Trophoblast cell (in vitro differentiated cells and primary cell): ENCODE measurements at regions not wholly inside any gene's neighbourhood (a gene's known extent, or its start where the extent isn't known, plus 50 kb on each side); places are given as distances from the start of the nearest gene placed in this dataset.

Experiments
- DNase-seq, 2 donors: peaks; one replicate each; pipeline ENCODE4 v3.0.0-alpha.2; 2016
- H2AFZ ChIP-seq: 2 replicates; pipeline ENCODE4 v1.6.1; 2013; ENCODE audit warnings: low read length, moderate library complexity, mild to moderate bottlenecking; ENCODE audit not compliant: insufficient read depth, poor library complexity
- H2AK5ac ChIP-seq: 2 replicates; pipeline ENCODE4 v1.6.1; 2013; ENCODE audit warnings: mild to moderate bottlenecking, low read length
- H2BK120ac ChIP-seq: 2 replicates; pipeline ENCODE4 v1.6.1; 2013; ENCODE audit warnings: low read length, mild to moderate bottlenecking, moderate library complexity; ENCODE audit not compliant: insufficient read depth, poor library complexity
- H2BK12ac ChIP-seq: 2 replicates; pipeline ENCODE4 v1.6.1; 2013; ENCODE audit warnings: mild to moderate bottlenecking, low read length, moderate library complexity
- H2BK5ac ChIP-seq: 2 replicates; pipeline ENCODE4 v1.6.1; 2013; ENCODE audit warnings: low read length, low read depth, moderate library complexity, mild to moderate bottlenecking; ENCODE audit not compliant: poor library complexity
- H3K14ac ChIP-seq: 2 replicates; pipeline ENCODE4 v1.6.1; 2013; ENCODE audit warnings: mild to moderate bottlenecking, low read length
- H3K18ac ChIP-seq: 2 replicates; pipeline ENCODE4 v1.6.1; 2013; ENCODE audit warnings: mild to moderate bottlenecking, low read length
- H3K23ac ChIP-seq: 2 replicates; pipeline ENCODE4 v1.6.1; 2013; ENCODE audit warnings: low read length
- H3K27ac ChIP-seq: 2 replicates; pipeline ENCODE4 v1.5.1; 2013; ENCODE audit warnings: low read depth, mild to moderate bottlenecking, inconsistent platforms, low read length, moderate library complexity
- H3K27me3 ChIP-seq: 2 replicates; pipeline ENCODE4 v1.6.1; 2013; ENCODE audit warnings: inconsistent platforms, mild to moderate bottlenecking, low read length, moderate library complexity; ENCODE audit not compliant: insufficient read depth
- H3K36me3 ChIP-seq, 2 experiments: 1 replicate in 1 of 2; 2 replicates in 1 of 2; pipeline ENCODE4 v1.6.1; 2013; ENCODE audit warnings: low read length in 2 of 2, mild to moderate bottlenecking in 2 of 2, moderate library complexity in 1 of 2; ENCODE audit not compliant: insufficient read depth in 2 of 2, control insufficient read depth in 1 of 2
- H3K4ac ChIP-seq: 2 replicates; pipeline ENCODE4 v1.6.1; 2013; ENCODE audit warnings: low read depth, mild to moderate bottlenecking, low read length, moderate library complexity
- H3K4me1 ChIP-seq, 2 experiments: 1 replicate in 1 of 2; 2 replicates in 1 of 2; pipeline ENCODE4 v1.6.1; 2013; ENCODE audit warnings: low read length in 2 of 2, mild to moderate bottlenecking in 2 of 2, moderate library complexity in 1 of 2; ENCODE audit not compliant: insufficient read depth in 2 of 2, control insufficient read depth in 1 of 2
- H3K4me2 ChIP-seq: 2 replicates; pipeline ENCODE4 v1.6.1; 2013; ENCODE audit warnings: inconsistent platforms, mild to moderate bottlenecking, low read length, moderate library complexity
- H3K4me3 ChIP-seq: 2 replicates; pipeline ENCODE4 v1.5.1; 2013; ENCODE audit warnings: mild to moderate bottlenecking, low read depth, low read length, inconsistent platforms
- H3K79me1 ChIP-seq: one replicate; pipeline ENCODE4 v1.6.1; 2013; ENCODE audit warnings: low read length
- H3K79me2 ChIP-seq: 2 replicates; pipeline ENCODE4 v1.6.1; 2013; ENCODE audit warnings: low read length, mild to moderate bottlenecking; ENCODE audit not compliant: control insufficient read depth, insufficient read depth, poor library complexity
- H3K9ac ChIP-seq: 2 replicates; pipeline ENCODE4 v1.6.1; 2013; ENCODE audit warnings: mild to moderate bottlenecking, low read length
- H3K9me3 ChIP-seq: 2 replicates; pipeline ENCODE4 v1.6.1; 2013; ENCODE audit warnings: low read depth, mild to moderate bottlenecking, control low read depth, inconsistent platforms, low read length; ENCODE audit not compliant: insufficient read depth
- H4K12ac ChIP-seq: 2 replicates; pipeline ENCODE4 v1.6.1; 2013; ENCODE audit warnings: low read depth, mild to moderate bottlenecking, low read length, moderate library complexity
- H4K8ac ChIP-seq: 2 replicates; pipeline ENCODE4 v1.6.1; 2013; ENCODE audit warnings: low read depth, mild to moderate bottlenecking, low read length, moderate library complexity
- H4K91ac ChIP-seq: one replicate; pipeline ENCODE4 v1.6.1; 2013; ENCODE audit warnings: low read depth, mild to moderate bottlenecking, low read length, moderate library complexity
- WGBS: extraction: QIAGEN DNeasy Blood & Tissue Kit; methylation state at CpG from one replicate; pipeline ENCODE4 v1.1.7; 2013; ENCODE audit warnings: missing lambda C conversion rate; ENCODE audit not compliant: insufficient read length, insufficient coverage; ENCODE audit errors: extremely low coverage; 5-methylcytosine and 5-hydroxymethylcytosine counted together

DNA sequence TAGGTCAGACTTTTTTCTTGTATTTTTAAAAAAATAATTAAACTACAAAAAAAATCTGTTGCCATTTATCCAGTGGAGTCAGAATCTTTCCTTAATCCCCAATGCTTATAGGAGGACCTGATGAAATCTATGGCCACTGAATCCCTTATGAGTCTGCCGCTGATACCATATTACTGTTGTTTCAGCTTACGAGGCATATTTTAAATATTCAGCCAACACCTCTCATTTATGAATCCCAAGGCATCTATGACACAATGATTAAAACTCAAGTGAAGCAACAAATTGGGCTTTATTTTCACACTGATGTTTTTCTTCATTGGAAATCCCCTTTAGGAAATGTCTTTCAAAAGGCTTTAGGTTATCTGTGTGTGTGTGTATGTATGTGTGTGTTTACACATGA, 137.8 kb upstream of the PUDP start:
- Histone ChIP-seq H3K4me2 (no peak overlapping the region), H2AFZ (no peak overlapping the region), H4K12ac (no peak overlapping the region), H3K9me3 (no peaks in the 10 kb centered on the region), H3K27me3 (no peaks in the 10 kb centered on the region), H3K14ac (no peak overlapping the region), H4K8ac (no peak overlapping the region), H3K4me1 (no peaks in the 10 kb centered on the region), H3K79me2 (no peaks in the 10 kb centered on the region), H3K23ac (no peak overlapping the region), H3K4ac (no peak overlapping the region), H4K91ac (no peak overlapping the region), H2AK5ac (no peak overlapping the region), H3K4me3 (no peak overlapping the region), H2BK5ac (no peak overlapping the region), H3K36me3 (peaks cover 0 to 2% of the 10 kb centered on the region in 2 experiments), H3K9ac (no peak overlapping the region), H3K27ac (no peak overlapping the region), H3K79me1 (no peaks in the 10 kb centered on the region), H2BK120ac (no peak overlapping the region), H2BK12ac (no peak overlapping the region), H3K18ac (no peak overlapping the region)
- no CpG with 5 or more reads among the region's 2 CpGs for WGBS
- no peak for DNase-seq

DNA sequence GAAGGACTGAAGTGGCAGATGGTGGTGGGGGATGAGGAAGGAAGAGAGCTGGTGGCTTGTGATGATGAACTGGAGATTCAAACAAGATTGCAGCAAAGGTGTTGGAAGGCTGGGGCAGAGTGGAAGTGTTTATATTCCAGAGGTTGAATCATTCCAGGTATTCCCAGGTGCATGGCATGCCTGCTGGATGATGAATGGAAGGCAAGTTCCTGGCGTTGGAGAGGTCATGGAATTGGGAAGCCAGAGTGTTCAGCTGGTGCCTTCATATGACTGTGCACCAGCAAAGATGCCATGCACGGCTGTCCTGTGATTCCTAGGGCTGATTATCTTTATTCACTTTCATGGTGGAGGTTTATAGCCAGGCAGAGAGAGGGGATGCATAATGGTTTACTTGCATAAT, 135.8 kb upstream of the PUDP start:
- WGBS: no CpG with 5 or more reads among the region's 2 CpGs
- H3K36me3 ChIP-seq: no peaks in the 10 kb centered on the region

DNA sequence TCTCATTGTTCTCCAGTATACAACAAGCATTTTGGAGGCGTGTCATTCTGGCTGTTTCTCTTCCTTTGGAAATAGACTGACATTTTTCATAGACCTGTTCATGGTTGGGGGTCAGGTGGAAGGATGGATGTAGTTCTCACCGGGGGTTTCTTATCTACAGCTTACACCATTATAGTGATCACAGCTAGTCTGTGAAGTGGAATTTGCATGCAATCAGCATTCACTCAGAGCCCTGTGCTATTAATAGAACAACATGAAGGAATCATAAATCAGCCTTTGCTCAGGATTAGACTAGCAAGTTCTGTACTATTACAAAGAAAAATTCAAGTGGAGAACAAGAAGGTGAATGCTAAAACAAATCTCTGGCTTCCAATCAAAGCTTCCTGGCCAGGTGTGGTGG, 132.6 kb upstream of the PUDP start:
- no peak overlapping the region for H2BK120ac ChIP-seq
- H3K23ac ChIP-seq: no peak overlapping the region
- no peaks in the 10 kb centered on the region for H3K9me3 ChIP-seq
- no peak overlapping the region for H3K14ac ChIP-seq
- no peak overlapping the region for H3K18ac ChIP-seq
- H3K9ac ChIP-seq: no peak overlapping the region
- H2AK5ac ChIP-seq: no peak overlapping the region
- H3K79me1 ChIP-seq: no peaks in the 10 kb centered on the region
- H4K8ac ChIP-seq: no peak overlapping the region
- no peak overlapping the region for H2BK12ac ChIP-seq
- no peaks in the 10 kb centered on the region for H3K27me3 ChIP-seq
- no peak overlapping the region for H2BK5ac ChIP-seq
- H3K4me2 ChIP-seq: no peak overlapping the region
- H3K4me3 ChIP-seq: no peak overlapping the region
- no CpG with 5 or more reads among the region's 2 CpGs for WGBS
- no peak overlapping the region for H2AFZ ChIP-seq
- H3K27ac ChIP-seq: no peak overlapping the region
- no peaks in the 10 kb centered on the region for H3K36me3 ChIP-seq
- H4K91ac ChIP-seq: no peak overlapping the region
- DNase-seq: no peak
- no peaks in the 10 kb centered on the region for H3K4me1 ChIP-seq
- H4K12ac ChIP-seq: no peak overlapping the region
- no peak overlapping the region for H3K4ac ChIP-seq
- no peaks in the 10 kb centered on the region for H3K79me2 ChIP-seq

More for the DNA sequence above, 135.8 kb upstream of the PUDP start:
- Histone ChIP-seq H4K91ac (no peak overlapping the region), H4K8ac (no peak overlapping the region), H2AK5ac (no peak overlapping the region), H3K4ac (no peak overlapping the region), H3K4me1 (no peaks in the 10 kb centered on the region), H3K79me1 (no peaks in the 10 kb centered on the region), H3K9me3 (no peaks in the 10 kb centered on the region), H2BK5ac (no peak overlapping the region), H3K79me2 (no peaks in the 10 kb centered on the region), H4K12ac (no peak overlapping the region), H2BK120ac (no peak overlapping the region), H3K4me3 (no peak overlapping the region), H2AFZ (no peak overlapping the region), H3K9ac (no peak overlapping the region), H3K4me2 (no peak overlapping the region), H3K14ac (no peak overlapping the region), H3K27ac (no peak overlapping the region), H3K23ac (no peak overlapping the region), H3K27me3 (no peaks in the 10 kb centered on the region), H3K18ac (no peak overlapping the region), H2BK12ac (no peak overlapping the region)
- peak; percentile 62 to 75 for DNase-seq

DNA sequence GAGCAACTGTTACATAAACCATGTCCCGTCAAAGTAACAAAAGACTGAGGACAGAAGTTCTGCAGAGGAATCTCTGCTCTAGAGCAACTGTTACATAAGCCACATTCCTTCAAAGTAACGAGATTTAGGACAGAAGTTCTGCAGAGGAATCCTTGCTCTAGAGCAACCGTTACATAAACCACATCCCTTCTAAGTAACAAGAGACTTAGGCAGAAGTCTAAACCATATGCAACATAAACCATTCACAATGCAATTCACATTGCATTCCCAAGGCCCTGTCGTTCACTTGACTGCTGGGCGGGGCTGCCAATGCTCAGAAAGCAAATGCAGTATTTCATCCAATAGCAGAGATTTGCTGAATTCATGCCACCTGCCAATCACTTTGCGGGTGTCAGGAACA, 124.4 kb upstream of the PUDP start:
- Histone ChIP-seq H3K9me3 (no peaks in the 10 kb centered on the region), H3K36me3 (no peaks in the 10 kb centered on the region), H3K14ac (no peak overlapping the region), H3K9ac (no peak overlapping the region), H2BK5ac (no peak overlapping the region), H3K27ac (no peak overlapping the region), H3K27me3 (no peaks in the 10 kb centered on the region), H3K4ac (no peak overlapping the region), H3K23ac (no peak overlapping the region), H2BK120ac (no peak overlapping the region), H2BK12ac (no peak overlapping the region), H3K79me1 (no peaks in the 10 kb centered on the region), H3K4me2 (no peak overlapping the region), H4K8ac (no peak overlapping the region), H4K12ac (no peak overlapping the region), H4K91ac (no peak overlapping the region), H3K4me3 (no peak overlapping the region), H3K18ac (no peak overlapping the region), H2AFZ (no peak overlapping the region), H3K79me2 (no peaks in the 10 kb centered on the region), H2AK5ac (no peak overlapping the region), H3K4me1 (no peaks in the 10 kb centered on the region)
- no CpG with 5 or more reads among the region's 6 CpGs for WGBS
- no peak for DNase-seq
